22Rv1 (cell line): ENCODE measurements at regions not wholly inside any gene's neighbourhood (a gene's known extent, or its start where the extent isn't known, plus 50 kb on each side); places are given as distances from the start of the nearest gene placed in this dataset.

ENCODE experiments used
- CTCF ChIP-seq: fragments of 450-650 bp; IDR thresholded peaks from 2 replicates; pipeline ENCODE4 v1.5.1; 2017; ENCODE audit warnings: mild to moderate bottlenecking
- ZFX ChIP-seq: fragments of 450-650 bp; IDR thresholded peaks from 2 replicates; pipeline ENCODE4 v1.6.1; 2017; ENCODE audit warnings: antibody characterized with exemption, borderline replicate concordance

- no peak for TF ChIP-seq CTCF
- TF ChIP-seq ZFX: no peak
Observed at GRCh38 chr9:1882711-1883403, 132.3 kb upstream of the SMARCA2 start.
